M059J (cell line): ENCODE measurements at regions not wholly inside any gene's neighbourhood (a gene's known extent, or its start where the extent isn't known, plus 50 kb on each side); places are given as distances from the start of the nearest gene placed in this dataset.
A peak's percentile ranks its signal among the peaks of the same experiment; 100 is the strongest.

Experiments
- DNase-seq: peaks from one replicate; pipeline ENCODE4 v3.0.0-alpha.2; 2012; ENCODE audit warnings: low read depth

DNA sequence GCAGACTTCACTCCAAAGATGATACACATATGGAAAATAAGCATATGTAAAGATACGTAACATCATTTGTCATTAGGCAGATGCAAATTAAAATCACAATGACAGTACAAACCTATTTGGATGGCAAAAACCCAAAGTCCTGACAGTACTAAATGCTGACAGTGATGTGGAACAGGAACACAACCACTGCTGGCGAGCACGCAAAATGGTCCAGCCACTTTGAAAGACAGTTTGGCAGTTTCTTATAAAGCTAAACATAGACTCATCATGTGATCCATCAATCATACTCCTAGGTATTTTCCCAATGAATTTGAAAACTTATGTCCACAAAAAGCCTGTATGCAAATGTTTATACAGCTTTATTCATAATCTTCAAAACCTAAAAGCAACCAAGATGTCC, 200.7 kb downstream of the RAMP3 start:
- no peak for DNase-seq

DNA sequence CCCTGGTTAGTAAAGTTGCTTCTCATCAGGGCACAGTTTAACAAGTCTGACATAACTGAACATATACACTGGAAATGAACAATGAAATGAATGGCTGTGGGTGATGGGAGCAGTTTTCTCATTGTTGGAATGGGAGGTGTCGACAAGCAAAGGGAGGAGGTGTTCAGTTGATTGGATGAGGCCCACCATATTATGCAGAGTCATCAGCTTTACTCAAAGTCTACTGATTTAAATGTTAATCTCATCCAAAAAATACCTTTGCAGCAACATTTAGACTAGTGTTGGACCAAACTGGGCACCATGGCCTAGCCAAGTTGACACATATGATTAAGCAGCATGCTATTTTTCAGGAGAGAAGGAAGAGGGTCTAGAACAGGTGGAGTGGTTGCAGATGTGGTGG, 201.7 kb downstream of the RAMP3 start:
- no peak for DNase-seq

DNA sequence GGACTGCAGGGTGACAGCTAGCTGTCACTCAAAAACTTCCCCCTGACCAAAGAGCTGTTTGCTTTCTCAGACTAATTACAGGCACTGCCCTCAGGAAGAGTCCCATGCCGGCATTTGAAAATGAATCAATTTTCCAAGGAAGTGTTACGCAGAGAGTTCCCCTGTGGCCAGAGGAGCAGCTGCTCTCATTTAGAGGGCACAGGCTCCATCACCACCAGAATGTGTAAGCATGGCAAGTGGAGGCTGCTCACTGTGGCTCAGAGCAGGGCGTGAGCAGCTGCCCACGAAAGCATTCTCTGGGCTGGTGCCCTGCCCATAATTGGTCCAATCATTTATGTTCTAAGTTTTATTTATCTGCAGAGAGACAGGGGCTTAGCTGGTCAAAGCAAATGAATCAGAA, 202.2 kb downstream of the RAMP3 start:
- DNase-seq, result peak; percentile 12

DNA sequence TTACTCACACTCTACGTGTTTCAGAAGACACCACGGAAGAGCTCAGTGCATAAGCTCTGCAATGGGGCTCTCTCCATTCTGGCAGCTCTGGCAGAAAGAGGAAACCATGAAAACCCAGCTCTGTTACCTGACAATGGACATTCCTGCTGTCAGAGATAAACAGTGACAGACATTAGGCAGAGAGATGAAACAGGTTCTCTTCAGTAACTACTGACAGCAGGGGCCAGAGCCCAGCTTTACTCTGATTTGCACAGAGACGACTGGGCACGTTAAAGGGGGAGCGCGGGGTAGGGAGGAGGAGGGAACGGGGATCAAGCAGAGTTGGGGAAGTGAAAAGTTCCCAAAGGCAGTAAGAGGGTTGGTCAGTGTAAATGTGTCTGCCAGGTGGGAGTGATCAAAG, 206.1 kb downstream of the RAMP3 start:
- DNase-seq, result no peak

DNA sequence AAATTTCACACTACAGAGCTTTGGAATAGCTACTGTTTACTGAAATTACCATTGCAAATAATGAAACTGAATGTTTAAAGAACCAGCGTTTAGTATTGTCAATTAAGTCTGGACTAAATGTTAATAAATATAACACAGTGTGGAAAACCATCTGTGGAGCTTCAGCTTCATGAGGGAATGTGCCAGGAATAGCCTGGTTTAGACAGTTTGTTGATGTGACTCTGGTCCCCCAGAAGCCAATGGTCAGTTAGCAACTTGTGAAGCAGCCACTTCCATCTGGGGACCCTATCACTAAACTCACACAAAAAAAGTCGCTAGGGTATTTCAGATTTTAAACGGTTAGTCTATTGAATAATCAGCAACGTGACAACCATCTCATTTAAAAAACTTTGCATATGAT, 207.8 kb downstream of the RAMP3 start:
- DNase-seq, result no peak

DNA sequence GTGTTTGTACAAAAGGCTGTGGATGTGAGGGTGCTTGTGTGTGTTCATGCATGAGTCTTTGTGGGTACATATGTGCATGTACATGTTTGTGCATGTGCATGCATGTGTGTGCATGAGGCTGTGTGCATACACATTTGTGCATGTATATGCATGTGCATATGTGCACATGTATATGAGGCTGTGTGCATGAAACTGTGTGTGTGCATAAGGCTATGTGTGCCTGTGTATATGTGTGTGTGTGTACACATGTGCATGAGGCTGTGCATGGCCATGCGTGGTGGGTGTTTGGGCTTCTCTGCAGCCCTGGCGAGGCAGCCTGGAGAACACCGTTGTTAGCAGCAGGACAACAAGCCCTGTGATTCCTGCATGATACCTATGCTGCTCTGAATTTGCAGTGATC, 207.7 kb upstream of the ADCY1 start:
- DNase-seq, result no peak

DNA sequence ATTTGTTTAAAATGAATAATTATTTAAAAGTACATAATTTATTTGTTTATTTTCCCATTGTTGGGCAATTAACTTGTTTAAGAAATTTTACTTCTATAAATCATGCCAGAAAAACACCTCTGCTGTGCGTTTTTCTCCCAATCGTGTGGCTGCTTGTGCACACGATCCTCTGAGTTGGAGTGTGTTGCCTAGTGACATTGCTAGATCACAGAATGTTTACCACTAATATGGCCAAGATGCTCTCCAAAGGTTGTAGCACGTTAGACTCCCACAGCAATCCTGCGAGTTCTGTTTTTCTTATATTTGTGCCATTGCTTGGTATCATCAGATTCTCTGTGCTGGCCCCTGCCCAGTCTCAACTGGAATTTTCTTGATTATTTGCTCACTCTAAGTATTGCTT, 207.1 kb upstream of the ADCY1 start:
- no peak for DNase-seq

DNA sequence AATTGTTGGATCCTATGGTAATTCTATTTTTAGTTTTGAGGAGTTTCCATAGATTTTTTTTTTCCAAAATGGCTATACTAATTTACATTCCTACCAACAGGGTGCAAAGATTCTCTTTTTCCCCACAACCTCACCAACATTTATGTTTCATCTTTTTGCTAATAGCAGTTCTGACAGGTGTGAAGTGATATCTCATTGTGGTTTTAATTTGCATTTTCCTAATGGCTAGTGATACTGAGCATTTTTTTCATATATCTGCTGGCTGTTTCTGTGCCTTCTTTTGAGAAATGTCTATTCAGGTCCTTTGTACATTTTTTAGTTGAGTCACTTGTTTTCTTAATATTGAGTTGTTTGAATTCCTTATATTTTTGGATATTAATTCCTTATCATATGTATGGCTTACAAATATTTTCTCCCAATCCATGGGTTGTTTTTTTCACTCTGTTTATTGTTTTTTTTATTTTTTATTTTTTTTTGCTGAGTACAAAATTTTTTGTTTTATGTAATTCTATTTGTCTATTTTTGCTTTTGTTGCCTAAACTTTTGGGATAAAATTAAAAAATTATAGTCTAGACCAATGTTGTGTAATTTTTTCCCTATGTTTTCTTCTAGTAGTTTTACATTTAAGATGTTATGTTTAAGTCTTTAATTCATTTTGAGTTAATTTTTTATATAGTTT, 205.9 kb upstream of the ADCY1 start:
- DNase-seq, result no peak

DNA sequence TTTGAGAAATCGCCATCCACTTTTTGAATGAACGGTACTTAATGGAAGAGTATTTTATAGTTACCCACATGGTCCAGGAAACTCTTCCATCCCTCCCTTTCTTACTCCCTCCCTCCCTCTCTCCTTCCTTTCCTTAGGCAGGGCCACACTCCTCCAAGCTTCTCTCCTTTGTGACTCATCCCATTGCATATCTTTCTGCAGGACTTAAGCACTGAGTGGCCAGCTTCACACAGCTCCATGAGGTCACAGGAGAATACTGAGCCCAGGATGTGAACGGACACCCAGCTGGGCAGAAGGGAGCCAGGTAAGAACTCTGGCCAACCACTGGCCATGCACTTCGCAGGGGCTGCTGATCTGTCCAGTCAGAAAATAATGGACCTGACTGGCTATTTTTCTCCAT, 189.7 kb upstream of the ADCY1 start:
- peak; percentile 77 for DNase-seq

DNA sequence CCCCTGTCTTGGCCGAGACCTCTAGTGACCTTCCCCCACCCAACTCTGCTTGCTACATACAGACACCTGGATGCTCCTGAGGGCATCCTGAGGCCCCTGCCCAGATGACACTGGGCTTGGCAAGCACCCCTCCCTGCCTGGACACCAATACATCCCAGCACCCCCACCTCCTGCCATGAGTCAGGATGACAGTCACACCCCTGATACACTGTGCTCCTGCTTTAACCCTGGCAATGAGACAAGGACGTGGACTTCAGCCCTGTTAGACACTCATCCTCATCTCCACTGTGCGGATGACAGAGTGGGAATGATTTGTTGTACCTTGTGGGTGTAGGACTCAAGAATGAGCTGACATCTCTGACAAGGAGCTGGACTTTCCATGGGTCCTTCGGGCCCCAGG, 186.3 kb upstream of the ADCY1 start:
- DNase-seq, result peak; percentile 25

DNA sequence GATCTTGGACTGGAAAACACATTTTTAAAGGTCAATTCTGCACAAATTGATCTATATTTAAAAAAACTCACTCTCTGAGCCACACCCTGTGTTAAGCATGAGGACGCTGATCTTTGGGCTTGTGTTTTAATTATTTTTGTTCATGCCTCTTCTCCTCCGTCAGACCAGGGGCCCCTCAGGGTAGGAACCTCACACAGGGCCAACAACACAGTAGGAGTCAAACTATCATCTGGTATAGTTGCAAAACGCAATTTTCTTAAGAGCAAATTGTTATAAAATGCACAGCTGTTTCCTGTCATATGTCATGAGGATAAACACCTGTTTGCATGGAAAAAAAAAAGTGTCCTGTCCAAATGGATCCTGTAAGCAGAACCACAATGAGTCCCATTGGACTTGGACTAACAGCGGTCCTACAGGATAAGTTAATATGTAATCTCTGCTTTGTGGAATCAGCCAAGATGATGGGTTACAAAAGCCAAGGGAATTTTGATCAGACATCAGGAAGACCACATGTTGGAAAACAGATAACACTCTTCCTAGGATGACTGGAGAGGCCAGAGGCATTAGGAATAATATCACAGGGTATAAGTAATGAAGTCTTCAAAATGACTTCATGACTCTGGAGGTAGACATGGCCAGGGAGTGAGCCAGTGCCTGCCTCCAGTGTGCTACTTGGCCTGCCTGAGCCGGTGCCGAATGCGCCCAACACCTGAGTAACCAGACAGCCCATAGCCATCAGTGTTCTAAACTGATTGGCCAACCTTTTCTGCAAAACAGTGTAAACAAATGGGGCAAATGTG, 184.9 kb upstream of the ADCY1 start:
- DNase-seq, result no peak

DNA sequence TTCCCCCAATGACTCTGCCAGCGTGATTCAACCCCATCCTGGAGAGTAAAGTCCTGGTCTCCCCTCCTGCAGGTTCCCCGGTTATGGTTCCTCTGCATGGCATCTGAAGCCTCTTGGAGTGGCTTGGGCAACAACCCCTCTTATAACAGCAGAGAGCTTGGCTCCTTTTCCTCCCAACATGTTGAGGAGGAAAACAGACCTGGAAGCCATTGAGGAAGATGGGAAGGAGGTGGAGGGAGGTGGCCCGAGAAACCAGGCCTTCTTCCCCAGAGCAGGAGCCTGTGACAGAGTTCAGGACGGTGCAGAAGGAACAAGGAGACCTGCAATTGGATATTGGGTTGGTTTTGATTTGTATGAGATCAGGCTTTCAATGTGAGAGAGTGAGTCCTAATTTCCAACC, 184.0 kb upstream of the ADCY1 start:
- no peak for DNase-seq

DNA sequence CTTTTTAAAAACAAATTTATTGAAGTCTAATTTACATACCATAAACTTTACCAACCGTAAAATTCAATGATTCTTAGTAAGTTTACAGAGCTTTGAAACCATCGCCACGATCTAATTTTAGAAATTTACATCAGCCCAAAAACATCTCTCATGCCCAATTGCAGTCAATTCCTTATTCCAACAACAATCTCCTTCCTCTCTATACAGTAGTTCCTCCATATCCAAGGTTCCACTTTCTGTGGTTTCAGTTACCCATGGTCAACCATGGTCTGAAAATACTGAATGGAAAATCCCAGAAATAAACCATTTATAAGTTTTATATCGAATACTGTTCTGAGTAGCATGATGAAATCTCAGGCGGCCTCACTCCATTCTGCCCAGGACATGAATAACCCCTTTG, 183.4 kb upstream of the ADCY1 start:
- peak; percentile 45 for DNase-seq

DNA sequence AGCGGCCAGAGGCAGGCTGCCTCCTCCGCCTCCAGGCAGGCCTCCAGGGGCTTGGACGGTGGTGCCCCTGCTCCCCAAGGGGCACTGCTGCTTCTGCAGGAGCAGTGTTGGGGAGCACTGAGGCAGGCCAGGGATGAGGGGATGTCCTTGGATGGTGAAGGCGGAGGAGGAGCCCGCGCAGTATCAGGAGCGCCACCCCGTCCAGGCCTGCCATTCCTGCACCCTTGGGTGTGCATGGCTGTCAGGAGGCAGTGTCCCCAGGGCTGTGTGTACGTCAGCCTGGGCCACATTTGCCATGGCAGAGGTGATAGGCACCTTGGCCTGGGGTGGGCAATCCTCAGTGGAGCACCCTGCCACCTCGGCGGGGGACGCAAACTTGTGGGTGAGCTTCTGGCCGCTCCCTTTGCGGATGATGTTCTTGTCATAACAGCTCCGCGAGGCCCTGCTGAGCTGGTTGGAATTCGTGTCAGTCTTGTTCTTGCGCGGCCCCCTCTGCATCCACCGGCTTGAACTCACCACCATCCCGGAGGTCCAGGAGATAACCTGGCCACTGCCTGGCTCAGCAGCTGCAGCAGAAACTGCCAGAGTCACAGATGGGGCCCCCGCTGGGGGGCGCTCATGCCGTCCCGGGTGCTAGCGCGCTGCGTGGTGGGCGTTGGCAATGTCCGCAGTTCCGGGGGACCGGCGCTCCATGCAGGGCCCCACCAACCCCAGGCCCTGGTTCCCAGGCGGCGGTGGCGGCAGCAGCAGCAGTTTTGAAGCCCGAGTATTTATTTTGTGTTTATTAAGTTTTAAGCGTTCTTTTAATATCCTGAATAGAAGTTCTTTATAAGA, 182.3 kb upstream of the ADCY1 start:
- no peak for DNase-seq

GRCh38 chr7:45394117-45394708, 180.0 kb upstream of the ADCY1 start:
- peak; percentile 58 for DNase-seq

GRCh38 chr7:45399069-45399468, 175.1 kb upstream of the ADCY1 start:
- no peak for DNase-seq

DNA sequence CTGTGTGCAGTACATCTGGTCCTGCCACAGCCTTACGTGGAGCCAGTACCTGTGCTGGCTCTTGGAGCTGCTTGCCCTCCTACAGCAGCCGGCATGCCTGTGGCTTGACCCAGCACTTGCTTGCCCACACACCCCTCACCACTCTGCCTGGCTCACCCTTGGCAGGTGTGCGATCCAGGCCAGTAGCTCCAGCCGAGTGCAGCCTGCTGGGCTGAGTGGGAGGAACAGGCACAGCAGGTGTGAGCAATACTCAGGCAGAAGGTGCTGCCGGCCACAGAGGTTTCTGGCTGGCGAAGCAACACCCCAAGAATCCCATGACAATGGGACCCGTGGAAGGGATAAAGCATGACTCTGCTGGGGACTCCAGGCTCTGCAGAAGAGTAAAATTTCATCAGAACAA, 173.5 kb upstream of the ADCY1 start:
- no peak for DNase-seq

GRCh38 chr7:45401155-45401554, 173.0 kb upstream of the ADCY1 start:
- DNase-seq, result no peak

DNA sequence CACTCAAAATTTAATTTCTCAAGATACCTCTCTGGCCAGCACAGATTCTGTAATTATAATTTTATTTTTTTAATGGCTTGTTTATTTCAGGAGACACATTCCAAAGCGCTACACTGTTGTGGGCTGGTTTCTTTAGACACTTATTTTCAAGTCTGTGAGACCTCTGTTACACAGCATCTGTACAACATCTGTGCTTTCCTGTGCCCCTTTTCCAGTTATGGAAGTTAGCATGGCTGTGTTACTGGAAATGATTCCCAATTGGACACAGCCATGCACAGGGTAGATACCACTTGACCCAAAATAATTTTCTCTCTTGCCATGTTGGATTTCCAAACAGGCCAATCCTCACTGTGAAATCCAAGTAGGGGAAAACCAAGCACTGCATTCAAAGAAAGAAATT, 172.3 kb upstream of the ADCY1 start:
- DNase-seq, result no peak

DNA sequence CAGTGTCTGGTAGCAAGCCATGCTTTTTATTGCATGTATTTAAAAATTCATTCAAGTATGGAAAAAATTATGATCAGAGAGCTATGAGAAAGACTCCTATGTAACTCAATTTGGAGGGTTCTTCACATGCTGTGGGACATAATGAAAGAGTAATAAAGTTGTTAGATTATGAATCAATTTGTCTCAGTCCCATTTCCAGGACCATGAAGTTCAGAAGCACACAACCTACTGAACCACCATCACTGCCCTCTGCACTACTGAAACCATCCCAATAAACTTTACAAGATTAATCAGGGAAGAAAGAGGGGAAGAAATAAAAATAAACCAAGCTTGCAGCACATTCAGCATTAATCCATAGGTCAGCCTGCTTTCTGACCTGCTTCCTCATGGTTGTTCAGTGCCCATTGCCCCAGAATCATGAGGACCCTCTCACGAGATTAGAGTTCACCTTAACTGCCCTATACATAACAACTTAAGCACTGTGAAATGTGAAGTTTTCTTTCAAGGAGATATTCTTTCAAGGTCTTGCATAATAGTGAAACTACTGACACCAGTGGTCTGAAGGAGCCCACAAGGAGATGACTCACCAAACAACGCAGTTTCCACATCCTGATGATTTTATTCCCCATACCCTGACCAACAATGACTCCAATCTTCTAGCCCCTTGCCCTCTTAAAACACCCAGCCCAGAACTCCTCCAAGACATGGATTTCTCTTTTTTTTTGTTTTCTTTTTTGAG, 171.5 kb upstream of the ADCY1 start:
- peak; percentile 89 for DNase-seq

DNA sequence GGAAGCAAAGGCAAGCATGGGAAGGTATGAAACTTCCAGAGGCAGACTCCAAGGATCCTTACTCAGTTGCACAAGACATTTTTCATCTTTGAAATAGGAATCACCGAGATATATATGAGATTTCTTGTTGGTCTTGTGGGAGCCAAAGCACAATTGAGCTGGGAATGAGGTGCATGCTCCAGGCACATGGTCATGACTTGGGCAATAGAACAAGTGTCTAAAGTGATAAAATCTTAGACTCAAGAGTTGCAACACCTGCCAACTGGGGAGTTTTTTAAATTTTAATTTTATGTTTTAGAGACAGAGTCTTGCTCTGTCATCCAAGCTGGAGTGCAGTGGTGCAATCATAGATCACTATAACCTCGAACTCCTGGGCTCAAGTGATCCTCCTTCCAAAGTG, 169.5 kb upstream of the ADCY1 start:
- no peak for DNase-seq
